ENCODE measurements at regions not wholly inside any gene's neighbourhood (a gene's known extent, or its start where the extent isn't known, plus 50 kb on each side); places are given as distances from the start of the nearest gene placed in this dataset.

DNA sequence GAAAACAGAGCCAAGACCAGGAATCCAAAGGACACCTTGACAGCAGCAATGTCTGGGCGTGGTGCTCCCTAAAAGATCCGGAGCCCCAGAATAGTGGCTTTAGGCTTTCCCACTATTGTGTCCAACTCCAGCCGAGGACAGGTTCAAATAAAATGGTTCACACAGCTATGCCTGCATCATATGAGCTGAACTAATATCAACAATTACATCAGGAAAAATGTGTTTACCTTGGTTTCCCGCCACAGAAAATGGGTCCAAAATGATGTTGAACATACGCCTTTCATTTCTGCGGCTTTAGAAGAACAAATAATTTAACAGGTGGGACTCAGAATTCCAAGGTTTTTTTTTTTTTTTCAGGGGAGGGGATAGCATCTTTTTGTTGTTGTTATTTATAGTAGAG is 93.6 kb downstream of the OSR1 start:
- H3K9me3 ChIP-seq (ENCODE audit: insufficient read depth, low read length), result no peaks in the 10 kb centered on the region
- no peaks in the 10 kb centered on the region for H3K79me2 ChIP-seq (ENCODE audit: low read length)
- H3K27me3 ChIP-seq (ENCODE audit: low read depth, low read length), result no peaks in the 10 kb centered on the region
- no peaks in the 10 kb centered on the region for H4K20me1 ChIP-seq (ENCODE audit: insufficient read depth, low read length)
- no peaks in the 10 kb centered on the region for H3K4me1 ChIP-seq (ENCODE audit: low read length)
- no peak overlapping the region for H2AFZ ChIP-seq (ENCODE audit: low read depth, low read length)
- H3K36me3 ChIP-seq (replicated peaks; ENCODE audit: low read depth, low read length), result no peaks in the 10 kb centered on the region
- H3K27ac ChIP-seq (ENCODE audit: low read length), result no peak overlapping the region
- H3K9ac ChIP-seq (ENCODE audit: low read length), result no peak overlapping the region
- no peak for TF ChIP-seq EZH2phosphoT487 (IDR thresholded peaks at IDR 0.05; ENCODE audit: low read depth)
- TF ChIP-seq, protein P1, sequence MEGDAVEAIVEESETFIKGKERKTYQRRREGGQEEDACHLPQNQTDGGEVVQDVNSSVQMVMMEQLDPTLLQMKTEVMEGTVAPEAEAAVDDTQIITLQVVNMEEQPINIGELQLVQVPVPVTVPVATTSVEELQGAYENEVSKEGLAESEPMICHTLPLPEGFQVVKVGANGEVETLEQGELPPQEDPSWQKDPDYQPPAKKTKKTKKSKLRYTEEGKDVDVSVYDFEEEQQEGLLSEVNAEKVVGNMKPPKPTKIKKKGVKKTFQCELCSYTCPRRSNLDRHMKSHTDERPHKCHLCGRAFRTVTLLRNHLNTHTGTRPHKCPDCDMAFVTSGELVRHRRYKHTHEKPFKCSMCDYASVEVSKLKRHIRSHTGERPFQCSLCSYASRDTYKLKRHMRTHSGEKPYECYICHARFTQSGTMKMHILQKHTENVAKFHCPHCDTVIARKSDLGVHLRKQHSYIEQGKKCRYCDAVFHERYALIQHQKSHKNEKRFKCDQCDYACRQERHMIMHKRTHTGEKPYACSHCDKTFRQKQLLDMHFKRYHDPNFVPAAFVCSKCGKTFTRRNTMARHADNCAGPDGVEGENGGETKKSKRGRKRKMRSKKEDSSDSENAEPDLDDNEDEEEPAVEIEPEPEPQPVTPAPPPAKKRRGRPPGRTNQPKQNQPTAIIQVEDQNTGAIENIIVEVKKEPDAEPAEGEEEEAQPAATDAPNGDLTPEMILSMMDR (IDR thresholded peaks at IDR 0.05; ENCODE audit: low read depth, low read length), result no peak
- no peak overlapping the region for H3K4me2 ChIP-seq (ENCODE audit: low read length)
- no peak overlapping the region for H3K4me3 ChIP-seq (ENCODE audit: low read length)

DNA sequence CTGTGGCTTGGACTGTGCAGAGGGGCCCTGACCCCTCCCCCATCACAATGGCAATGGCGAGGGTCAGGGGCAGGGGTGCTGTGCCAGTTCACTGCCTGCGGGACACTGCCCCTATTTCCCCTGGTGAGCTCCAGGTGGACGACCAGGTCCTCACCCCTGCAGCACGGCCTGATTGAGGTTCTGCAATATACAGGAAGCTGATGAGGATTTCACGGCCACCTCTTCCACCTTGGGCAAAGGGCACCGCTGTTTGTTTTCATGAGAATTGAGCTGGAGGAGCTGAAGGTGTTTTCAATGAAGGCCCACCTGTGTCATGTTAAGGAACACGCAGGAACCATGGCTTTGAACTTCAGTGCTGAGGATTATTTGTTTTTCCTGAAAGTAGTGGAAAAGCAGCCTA is 96.3 kb downstream of the OSR1 start:
- Histone ChIP-seq H3K4me2 (ENCODE audit: low read length) (no peak overlapping the region), H4K20me1 (ENCODE audit: insufficient read depth, low read length) (no peaks in the 10 kb centered on the region), H3K36me3 (replicated peaks; ENCODE audit: low read depth, low read length) (no peaks in the 10 kb centered on the region), H3K27me3 (ENCODE audit: low read depth, low read length) (no peaks in the 10 kb centered on the region), H3K9me3 (ENCODE audit: insufficient read depth, low read length) (no peaks in the 10 kb centered on the region), H3K27ac (ENCODE audit: low read length) (no peak overlapping the region), H3K4me1 (ENCODE audit: low read length) (no peaks in the 10 kb centered on the region), H3K79me2 (ENCODE audit: low read length) (no peaks in the 10 kb centered on the region), H3K9ac (ENCODE audit: low read length) (no peak overlapping the region), H3K4me3 (ENCODE audit: low read length) (no peak overlapping the region), H2AFZ (ENCODE audit: low read depth, low read length) (no peak overlapping the region)
- no peak for TF ChIP-seq EZH2phosphoT487 (IDR thresholded peaks at IDR 0.05; ENCODE audit: low read depth)
- TF ChIP-seq, protein P1 (IDR thresholded peaks at IDR 0.05; ENCODE audit: low read depth, low read length), result no peak

DNA sequence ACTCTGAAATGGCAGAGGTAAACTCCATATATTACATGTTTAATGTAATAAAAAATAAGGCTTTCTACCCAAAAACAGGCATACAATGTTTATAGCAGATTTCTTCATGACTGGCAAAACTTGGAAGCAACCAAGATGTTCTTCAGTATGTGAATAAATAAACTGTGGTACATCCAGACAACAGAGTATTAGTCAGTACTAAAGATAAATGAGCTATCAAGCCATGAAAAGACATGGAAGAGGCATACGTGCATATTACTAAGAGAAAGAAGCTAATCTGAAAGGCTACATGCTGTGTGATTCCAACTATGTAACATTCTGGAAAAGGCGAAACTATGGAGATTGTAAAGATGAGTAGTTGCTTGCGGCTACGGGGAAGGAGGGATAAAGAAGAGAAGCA is 97.4 kb downstream of the OSR1 start:
- H3K27ac ChIP-seq (ENCODE audit: low read length), result no peak overlapping the region
- no peaks in the 10 kb centered on the region for H3K36me3 ChIP-seq (replicated peaks; ENCODE audit: low read depth, low read length)
- no peak overlapping the region for H3K9ac ChIP-seq (ENCODE audit: low read length)
- no peaks in the 10 kb centered on the region for H4K20me1 ChIP-seq (ENCODE audit: insufficient read depth, low read length)
- no peak overlapping the region for H3K4me3 ChIP-seq (ENCODE audit: low read length)
- TF ChIP-seq, protein P1 (IDR thresholded peaks at IDR 0.05; ENCODE audit: low read depth, low read length), result no peak
- TF ChIP-seq EZH2phosphoT487 (IDR thresholded peaks at IDR 0.05; ENCODE audit: low read depth), result no peak
- H3K4me1 ChIP-seq (ENCODE audit: low read length), result no peaks in the 10 kb centered on the region
- H3K27me3 ChIP-seq (ENCODE audit: low read depth, low read length), result no peaks in the 10 kb centered on the region
- no peak overlapping the region for H3K4me2 ChIP-seq (ENCODE audit: low read length)
- no peaks in the 10 kb centered on the region for H3K9me3 ChIP-seq (ENCODE audit: insufficient read depth, low read length)
- no peak overlapping the region for H2AFZ ChIP-seq (ENCODE audit: low read depth, low read length)
- H3K79me2 ChIP-seq (ENCODE audit: low read length), result no peaks in the 10 kb centered on the region

DNA sequence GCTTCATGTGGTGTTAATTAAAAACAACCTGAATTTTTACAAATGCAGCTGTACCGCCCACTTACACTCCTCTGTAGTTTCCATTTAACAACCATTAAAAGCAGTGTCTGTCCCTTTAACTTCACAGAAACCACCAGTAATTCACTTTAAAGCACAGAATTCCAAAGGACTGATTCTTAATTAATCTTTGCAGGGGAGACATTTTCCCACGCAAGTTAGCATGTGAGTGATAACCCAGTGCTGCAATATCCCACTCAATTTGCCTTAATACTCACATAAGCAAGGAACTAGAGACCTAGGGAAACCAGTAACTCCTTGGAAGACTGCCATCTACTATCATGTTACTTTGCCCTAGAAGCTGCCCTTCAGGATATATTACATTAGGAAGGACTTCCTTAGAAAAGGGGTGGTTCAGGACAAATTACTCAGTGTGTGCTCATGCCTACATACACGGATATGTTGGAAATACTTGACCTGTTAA is 102.3 kb downstream of the OSR1 start:
- no peak overlapping the region for H3K27ac ChIP-seq (ENCODE audit: low read length)
- no peaks in the 10 kb centered on the region for H3K4me1 ChIP-seq (ENCODE audit: low read length)
- H3K4me3 ChIP-seq (ENCODE audit: low read length), result no peak overlapping the region
- H4K20me1 ChIP-seq (ENCODE audit: insufficient read depth, low read length), result no peaks in the 10 kb centered on the region
- H3K27me3 ChIP-seq (ENCODE audit: low read depth, low read length), result no peaks in the 10 kb centered on the region
- H2AFZ ChIP-seq (ENCODE audit: low read depth, low read length), result no peak overlapping the region
- no peaks in the 10 kb centered on the region for H3K79me2 ChIP-seq (ENCODE audit: low read length)
- no peak for TF ChIP-seq EZH2phosphoT487 (IDR thresholded peaks at IDR 0.05; ENCODE audit: low read depth)
- TF ChIP-seq, protein P1 (IDR thresholded peaks at IDR 0.05; ENCODE audit: low read depth, low read length), result no peak
- no peaks in the 10 kb centered on the region for H3K36me3 ChIP-seq (replicated peaks; ENCODE audit: low read depth, low read length)
- no peaks in the 10 kb centered on the region for H3K9me3 ChIP-seq (ENCODE audit: insufficient read depth, low read length)
- no peak overlapping the region for H3K4me2 ChIP-seq (ENCODE audit: low read length)
- H3K9ac ChIP-seq (ENCODE audit: low read length), result no peak overlapping the region
